ENCODE measurements at regions not wholly inside any gene's neighbourhood (a gene's known extent, or its start where the extent isn't known, plus 50 kb on each side); places are given as distances from the start of the nearest gene placed in this dataset.
A peak's percentile ranks its signal among the peaks of the same experiment; 100 is the strongest.

DNA sequence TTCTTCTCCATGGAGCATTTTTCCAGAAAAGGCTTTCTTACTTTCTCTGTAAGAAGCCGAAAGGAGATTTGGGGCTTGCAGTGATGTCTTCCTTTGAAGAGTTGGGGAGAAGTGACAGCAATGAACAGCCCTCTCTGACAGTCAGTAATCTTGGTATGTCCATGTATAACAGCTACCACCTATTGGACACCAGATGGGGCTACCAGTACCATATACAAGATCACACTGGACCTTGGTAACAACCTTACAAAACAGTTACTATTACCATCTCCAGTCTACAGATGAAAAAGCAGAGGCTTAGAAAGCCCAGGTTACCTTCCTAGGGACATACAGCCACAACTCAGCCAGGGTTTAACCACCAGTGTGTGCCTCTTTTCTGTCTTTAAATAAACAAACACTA, 272.7 kb upstream of the TRPC7 start:
- WGBS (ENCODE audit: missing lambda C conversion rate) = 48% methylated on average over 1 of the region's 1 CpG
- Histone ChIP-seq H3K4me2 (no peak overlapping the region), H3K4me1 (no peaks in the 10 kb centered on the region), H3K4me3 (no peak overlapping the region), H3K9me3 (no peaks in the 10 kb centered on the region), H3K27ac (no peak overlapping the region)
- ChIA-PET POLR2A (interaction anchor here (1.0 kb wide), 1 partner anchor 132 kb away, joined by 3 read pairs; no protein-coding TSS in a partner anchor), CTCF (interaction anchor here (0.8 to 4.8 kb wide), 4 partner anchors 13 to 274 kb away, joined by 3 to 17 read pairs (median 3); no protein-coding TSS in a partner anchor)
- DNase-seq (ENCODE audit: low read depth in 1 of 2, low spot score in 1 of 2) (no peak), FAIRE-seq (no peak), ATAC-seq (peak in 1 of 2 experiments; percentile 60; a peak in 3 of 6 replicates)
- TF ChIP-seq SREBF2 (IDR thresholded peaks at IDR 0.05) = no peak
- TF ChIP-seq CBX8 (IDR thresholded peaks at IDR 0.05) = no peak
- TF ChIP-seq, protein P1, sequence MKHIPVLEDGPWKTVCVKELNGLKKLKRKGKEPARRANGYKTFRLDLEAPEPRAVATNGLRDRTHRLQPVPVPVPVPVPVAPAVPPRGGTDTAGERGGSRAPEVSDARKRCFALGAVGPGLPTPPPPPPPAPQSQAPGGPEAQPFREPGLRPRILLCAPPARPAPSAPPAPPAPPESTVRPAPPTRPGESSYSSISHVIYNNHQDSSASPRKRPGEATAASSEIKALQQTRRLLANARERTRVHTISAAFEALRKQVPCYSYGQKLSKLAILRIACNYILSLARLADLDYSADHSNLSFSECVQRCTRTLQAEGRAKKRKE (CRISPR knock-in tag; IDR thresholded peaks at IDR 0.05; ENCODE audit: low read depth) = no peak
- TF ChIP-seq, protein P2, sequence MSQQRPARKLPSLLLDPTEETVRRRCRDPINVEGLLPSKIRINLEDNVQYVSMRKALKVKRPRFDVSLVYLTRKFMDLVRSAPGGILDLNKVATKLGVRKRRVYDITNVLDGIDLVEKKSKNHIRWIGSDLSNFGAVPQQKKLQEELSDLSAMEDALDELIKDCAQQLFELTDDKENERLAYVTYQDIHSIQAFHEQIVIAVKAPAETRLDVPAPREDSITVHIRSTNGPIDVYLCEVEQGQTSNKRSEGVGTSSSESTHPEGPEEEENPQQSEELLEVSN (IDR thresholded peaks at IDR 0.05; ENCODE audit: borderline replicate concordance, low read depth) = no peak
- peak in 1 of 2 experiments; percentile 23; a peak in 2 of 5 replicates for TF ChIP-seq RAD21 (conservative IDR thresholded peaks at IDR 0.05 in 1 of 2, IDR thresholded peaks at IDR 0.05 in 1 of 2)
- TF ChIP-seq RARB (CRISPR knock-in tag; IDR thresholded peaks at IDR 0.05) = no peak

DNA sequence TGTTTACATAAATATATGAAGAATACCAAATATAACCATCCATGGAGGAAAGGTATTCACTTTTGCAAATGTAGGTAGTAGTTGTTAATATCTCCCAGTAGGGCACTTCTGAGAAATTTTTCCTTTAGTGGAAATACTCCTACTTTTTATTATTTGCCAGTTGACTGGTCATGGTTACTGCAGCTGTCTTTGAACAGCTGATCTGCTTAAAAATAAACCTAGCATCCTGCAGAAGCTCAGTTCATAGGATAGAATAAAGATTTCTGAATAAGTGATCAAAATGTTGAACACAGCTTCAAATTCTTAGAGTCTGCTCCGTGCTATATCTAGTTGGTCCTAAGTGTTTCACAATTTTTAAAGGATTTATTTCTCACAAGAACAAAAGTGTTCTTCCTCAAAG, 270.7 kb upstream of the TRPC7 start:
- ChIA-PET CTCF (interaction anchor here (4.8 kb wide), 1 partner anchor 134 kb away, joined by 17 read pairs; no protein-coding TSS in a partner anchor), POLR2A (no interaction called here)
- Histone ChIP-seq H3K4me3 (no peak overlapping the region), H3K27ac (no peak overlapping the region), H3K4me2 (no peak overlapping the region), H3K4me1 (no peaks in the 10 kb centered on the region), H3K9me3 (no peaks in the 10 kb centered on the region)
- 23% methylated on average over 1 of the region's 1 CpG for WGBS (ENCODE audit: missing lambda C conversion rate)
- ATAC-seq (no peak), DNase-seq (ENCODE audit: low read depth in 1 of 2, low spot score in 1 of 2) (no peak), FAIRE-seq (no peak)
- TF ChIP-seq ZNF302 (CRISPR knock-in tag; IDR thresholded peaks at IDR 0.05) (no peak), SMC3 (IDR thresholded peaks at IDR 0.05) (no peak), NPAS2 (CRISPR knock-in tag; IDR thresholded peaks at IDR 0.05; ENCODE audit: borderline replicate concordance) (no peak), RAD21 (conservative IDR thresholded peaks at IDR 0.05 in 1 of 2, IDR thresholded peaks at IDR 0.05 in 1 of 2) (no peak), HEYL (CRISPR knock-in tag; IDR thresholded peaks at IDR 0.05) (no peak), SREBF2 (IDR thresholded peaks at IDR 0.05) (no peak), MAFK (IDR thresholded peaks at IDR 0.05; ENCODE audit: partially characterized antibody) (no peak), NR3C1 (IDR thresholded peaks at IDR 0.05) (no peak), RARB (CRISPR knock-in tag; IDR thresholded peaks at IDR 0.05) (no peak), TFCP2L1 (CRISPR knock-in tag; IDR thresholded peaks at IDR 0.05) (no peak), KDM1A (IDR thresholded peaks at IDR 0.05; ENCODE audit: low read depth) (no peak), PHF8 (IDR thresholded peaks at IDR 0.05; ENCODE audit: borderline replicate concordance, low read depth) (no peak), ZFP36 (IDR thresholded peaks at IDR 0.05; ENCODE audit: borderline replicate concordance, partially characterized antibody) (no peak), MAZ (IDR thresholded peaks at IDR 0.05; ENCODE audit: borderline replicate concordance, low read depth, low read length) (no peak), HDAC2 (IDR thresholded peaks at IDR 0.05) (no peak), HOXA7 (CRISPR knock-in tag; IDR thresholded peaks at IDR 0.05) (no peak)
- TF ChIP-seq, protein P3, sequence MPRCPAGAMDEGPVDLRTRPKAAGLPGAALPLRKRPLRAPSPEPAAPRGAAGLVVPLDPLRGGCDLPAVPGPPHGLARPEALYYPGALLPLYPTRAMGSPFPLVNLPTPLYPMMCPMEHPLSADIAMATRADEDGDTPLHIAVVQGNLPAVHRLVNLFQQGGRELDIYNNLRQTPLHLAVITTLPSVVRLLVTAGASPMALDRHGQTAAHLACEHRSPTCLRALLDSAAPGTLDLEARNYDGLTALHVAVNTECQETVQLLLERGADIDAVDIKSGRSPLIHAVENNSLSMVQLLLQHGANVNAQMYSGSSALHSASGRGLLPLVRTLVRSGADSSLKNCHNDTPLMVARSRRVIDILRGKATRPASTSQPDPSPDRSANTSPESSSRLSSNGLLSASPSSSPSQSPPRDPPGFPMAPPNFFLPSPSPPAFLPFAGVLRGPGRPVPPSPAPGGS (IDR thresholded peaks at IDR 0.05) = no peak
- TF ChIP-seq, protein P4, sequence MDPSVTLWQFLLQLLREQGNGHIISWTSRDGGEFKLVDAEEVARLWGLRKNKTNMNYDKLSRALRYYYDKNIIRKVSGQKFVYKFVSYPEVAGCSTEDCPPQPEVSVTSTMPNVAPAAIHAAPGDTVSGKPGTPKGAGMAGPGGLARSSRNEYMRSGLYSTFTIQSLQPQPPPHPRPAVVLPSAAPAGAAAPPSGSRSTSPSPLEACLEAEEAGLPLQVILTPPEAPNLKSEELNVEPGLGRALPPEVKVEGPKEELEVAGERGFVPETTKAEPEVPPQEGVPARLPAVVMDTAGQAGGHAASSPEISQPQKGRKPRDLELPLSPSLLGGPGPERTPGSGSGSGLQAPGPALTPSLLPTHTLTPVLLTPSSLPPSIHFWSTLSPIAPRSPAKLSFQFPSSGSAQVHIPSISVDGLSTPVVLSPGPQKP (IDR thresholded peaks at IDR 0.05; ENCODE audit: low read depth, low read length) = no peak
- TF ChIP-seq, protein P5, sequence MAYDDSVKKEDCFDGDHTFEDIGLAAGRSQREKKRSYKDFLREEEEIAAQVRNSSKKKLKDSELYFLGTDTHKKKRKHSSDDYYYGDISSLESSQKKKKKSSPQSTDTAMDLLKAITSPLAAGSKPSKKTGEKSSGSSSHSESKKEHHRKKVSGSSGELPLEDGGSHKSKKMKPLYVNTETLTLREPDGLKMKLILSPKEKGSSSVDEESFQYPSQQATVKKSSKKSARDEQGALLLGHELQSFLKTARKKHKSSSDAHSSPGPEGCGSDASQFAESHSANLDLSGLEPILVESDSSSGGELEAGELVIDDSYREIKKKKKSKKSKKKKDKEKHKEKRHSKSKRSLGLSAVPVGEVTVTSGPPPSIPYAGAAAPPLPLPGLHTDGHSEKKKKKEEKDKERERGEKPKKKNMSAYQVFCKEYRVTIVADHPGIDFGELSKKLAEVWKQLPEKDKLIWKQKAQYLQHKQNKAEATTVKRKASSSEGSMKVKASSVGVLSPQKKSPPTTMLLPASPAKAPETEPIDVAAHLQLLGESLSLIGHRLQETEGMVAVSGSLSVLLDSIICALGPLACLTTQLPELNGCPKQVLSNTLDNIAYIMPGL (CRISPR knock-in tag; IDR thresholded peaks at IDR 0.05; ENCODE audit: borderline replicate concordance) = no peak

Data from A549 (cell line).